T-helper 1 cell treated with Interleukin-12 subunit alpha and Interleukin-12 subunit beta and Interleukin-4 antibody, amounts not matched to agents 30 μg/mL and 1 μg/mL, for 36 hours (primary cell): ENCODE measurements at regions not wholly inside any gene's neighbourhood (a gene's known extent, or its start where the extent isn't known, plus 50 kb on each side); places are given as distances from the start of the nearest gene placed in this dataset.

Experiments
- H3K27ac Mint-ChIP-seq: one replicate; pipeline ENCODE4 v1.8.0; 2021; ENCODE audit warnings: mild to moderate bottlenecking, mixed read lengths
- H3K27me3 Mint-ChIP-seq: one replicate; pipeline ENCODE4 v1.8.0; 2021; ENCODE audit warnings: low read depth, mixed read lengths
- H3K36me3 Mint-ChIP-seq: one replicate; pipeline ENCODE4 v1.8.0; 2021; ENCODE audit warnings: low read depth, mixed read lengths
- H3K4me1 Mint-ChIP-seq: one replicate; pipeline ENCODE4 v1.8.0; 2021; ENCODE audit warnings: low read depth, mixed read lengths
- H3K4me3 Mint-ChIP-seq: one replicate; pipeline ENCODE4 v1.8.0; 2021; ENCODE audit warnings: mild to moderate bottlenecking, moderate library complexity, mixed read lengths
- H3K9me3 Mint-ChIP-seq: one replicate; pipeline ENCODE4 v1.8.0; 2021; ENCODE audit warnings: mixed read lengths

DNA sequence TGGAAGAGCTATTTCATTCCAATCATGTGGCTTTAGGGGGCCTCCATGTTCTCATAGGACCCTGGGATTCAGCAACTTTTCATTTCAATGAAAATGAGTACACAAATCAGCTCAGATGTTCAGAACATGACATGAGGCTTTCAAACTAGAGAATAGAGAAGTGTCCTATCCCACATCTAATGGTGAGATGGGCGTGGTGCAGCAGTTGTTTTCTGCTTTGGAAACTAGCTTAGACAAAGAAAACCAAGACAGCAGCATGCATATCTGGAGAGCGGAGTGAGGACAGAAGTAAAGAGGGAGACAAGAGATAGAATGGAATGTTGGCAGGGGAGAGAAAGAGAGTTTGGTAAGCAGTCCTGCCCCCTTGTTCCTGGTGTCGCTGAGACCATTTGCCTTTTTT lies 1009.1 kb upstream of the IGFBP7 start:
- Mint-ChIP-seq H3K27ac (no peak overlapping the region), H3K9me3 (peaks cover 7% of the 10 kb centered on the region), H3K36me3 (no peaks in the 10 kb centered on the region), H3K4me3 (no peak overlapping the region), H3K4me1 (no peaks in the 10 kb centered on the region), H3K27me3 (no peaks in the 10 kb centered on the region)

DNA sequence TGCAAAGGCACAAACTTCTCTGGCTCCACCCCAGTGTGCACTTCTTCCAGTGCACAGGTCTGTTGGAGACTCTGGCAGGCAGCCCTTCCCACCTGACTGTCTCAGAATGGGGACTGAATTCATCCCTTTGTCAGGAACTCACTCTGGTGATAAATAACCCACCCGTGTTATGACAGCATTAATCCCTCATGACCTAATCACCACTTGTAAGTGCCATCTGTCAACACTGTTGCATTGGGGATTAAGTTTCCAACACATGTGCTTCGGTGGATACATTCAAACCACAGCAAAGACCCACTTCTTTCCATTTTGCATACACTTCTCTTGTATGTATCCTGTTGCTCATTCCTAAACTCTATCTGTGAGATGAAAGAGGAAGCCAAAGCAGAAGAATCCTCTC lies 1002.9 kb upstream of the IGFBP7 start:
- Mint-ChIP-seq H3K27me3 (no peaks in the 10 kb centered on the region), H3K4me1 (no peaks in the 10 kb centered on the region), H3K9me3 (no peaks in the 10 kb centered on the region), H3K27ac (no peak overlapping the region), H3K4me3 (no peak overlapping the region), H3K36me3 (no peaks in the 10 kb centered on the region)

DNA sequence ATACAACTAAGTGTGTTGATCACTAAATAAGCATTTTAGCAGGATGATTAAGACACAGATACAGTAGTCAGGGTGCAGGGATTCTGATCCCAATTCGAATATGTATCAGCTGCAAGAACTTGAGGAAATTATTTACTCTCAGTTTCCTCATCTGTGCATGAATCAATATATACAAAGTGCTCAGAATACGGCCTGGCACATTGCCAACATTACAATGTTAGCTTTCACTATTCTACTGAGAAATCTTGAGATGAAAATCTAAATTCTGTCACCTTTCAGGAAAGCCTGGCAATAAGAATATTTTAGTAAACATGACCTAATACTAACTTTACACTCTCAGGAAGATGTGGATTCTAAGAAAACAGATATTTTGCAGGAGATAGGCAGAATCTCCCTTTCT lies 1001.6 kb upstream of the IGFBP7 start:
- no peaks in the 10 kb centered on the region for H3K36me3 Mint-ChIP-seq

DNA sequence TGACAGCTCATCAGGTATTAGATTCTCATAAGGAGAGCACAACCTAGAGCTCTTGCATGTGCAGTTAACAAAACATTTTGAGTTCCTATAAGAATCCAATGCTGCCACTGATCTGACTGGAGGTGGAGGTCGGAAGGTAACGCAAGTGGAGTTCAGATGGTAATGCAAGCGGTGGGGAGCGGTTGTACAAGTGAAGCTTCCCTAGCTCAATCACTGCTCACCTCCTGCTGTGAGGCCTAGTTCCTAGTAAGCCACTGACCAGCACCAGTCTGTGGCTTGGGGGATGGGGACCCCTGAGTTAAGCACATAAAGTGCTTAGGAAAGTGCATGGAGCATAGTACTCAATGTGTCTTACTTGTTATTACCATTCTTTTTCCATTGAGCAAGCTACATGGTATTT lies 983.2 kb upstream of the IGFBP7 start:
- Mint-ChIP-seq H3K27me3 (no peaks in the 10 kb centered on the region), H3K4me1 (no peaks in the 10 kb centered on the region), H3K9me3 (no peaks in the 10 kb centered on the region), H3K4me3 (no peak overlapping the region), H3K36me3 (no peaks in the 10 kb centered on the region), H3K27ac (no peak overlapping the region)

More for the DNA sequence above, 1001.6 kb upstream of the IGFBP7 start:
- no peak overlapping the region for H3K27ac Mint-ChIP-seq
- no peaks in the 10 kb centered on the region for H3K9me3 Mint-ChIP-seq
- no peaks in the 10 kb centered on the region for H3K27me3 Mint-ChIP-seq
- no peak overlapping the region for H3K4me3 Mint-ChIP-seq
- H3K4me1 Mint-ChIP-seq: no peaks in the 10 kb centered on the region

DNA sequence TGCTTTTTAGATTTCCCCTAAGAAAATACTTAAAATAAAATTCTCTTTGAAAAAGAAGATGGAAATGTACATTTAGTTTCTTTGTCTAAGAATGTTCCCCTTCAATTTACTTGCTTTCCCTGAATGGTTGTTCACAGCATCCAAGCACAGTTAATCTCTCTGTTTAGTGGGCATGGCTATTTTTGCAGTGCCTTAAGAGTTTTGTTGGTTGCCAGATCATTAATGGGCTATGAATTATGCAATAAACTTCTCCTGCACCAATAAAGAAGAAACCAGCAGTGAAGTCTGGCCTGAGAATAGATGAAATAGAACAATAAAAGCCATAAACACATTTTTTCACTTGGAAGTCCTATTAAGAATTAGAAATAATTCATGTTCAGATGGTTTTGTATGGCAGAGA lies 980.4 kb upstream of the IGFBP7 start:
- no peaks in the 10 kb centered on the region for H3K36me3 Mint-ChIP-seq
- H3K27ac Mint-ChIP-seq: no peak overlapping the region
- no peaks in the 10 kb centered on the region for H3K27me3 Mint-ChIP-seq
- H3K4me1 Mint-ChIP-seq: no peaks in the 10 kb centered on the region
- no peaks in the 10 kb centered on the region for H3K9me3 Mint-ChIP-seq
- H3K4me3 Mint-ChIP-seq: no peak overlapping the region

DNA sequence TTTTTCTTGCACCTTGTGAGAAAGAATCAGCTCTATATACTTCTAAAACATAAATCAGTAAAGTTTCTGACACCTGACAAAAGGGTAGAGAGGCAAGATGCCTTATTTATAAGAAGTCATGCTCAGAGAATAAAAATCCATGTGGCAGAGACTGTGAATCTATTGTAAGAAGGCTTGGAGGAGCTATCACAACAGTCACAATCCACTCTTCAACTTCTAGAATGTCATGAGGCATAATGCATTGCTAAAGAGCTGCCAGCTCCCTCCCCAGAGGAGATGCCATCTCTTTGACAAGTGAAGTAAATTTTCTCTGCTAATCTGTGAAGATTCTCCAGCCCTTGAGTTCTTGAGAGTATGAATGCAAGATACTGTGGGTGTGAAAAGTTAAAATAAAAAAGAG lies 971.2 kb upstream of the IGFBP7 start:
- Mint-ChIP-seq H3K9me3 (peaks cover 5% of the 10 kb centered on the region), H3K27ac (no peak overlapping the region), H3K4me1 (no peaks in the 10 kb centered on the region), H3K4me3 (no peak overlapping the region), H3K36me3 (no peaks in the 10 kb centered on the region), H3K27me3 (no peaks in the 10 kb centered on the region)

DNA sequence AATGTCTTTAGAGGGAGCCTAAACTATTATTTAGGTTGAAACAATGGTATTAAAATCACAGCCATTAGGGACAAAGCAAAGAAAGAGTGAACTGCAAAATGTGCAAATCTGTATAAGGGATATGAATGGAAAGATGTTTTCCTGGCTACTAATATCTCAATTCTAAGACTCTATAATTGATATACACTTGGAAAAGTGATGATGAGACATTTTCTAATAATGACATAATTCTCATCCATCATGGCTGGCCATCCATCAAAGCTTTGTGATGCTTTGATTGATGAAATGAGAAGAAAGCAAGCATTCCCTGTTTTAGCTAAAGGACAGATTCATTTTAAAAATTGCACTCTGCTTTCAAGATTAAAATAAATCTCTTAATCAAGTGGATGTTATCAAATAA lies 965.5 kb upstream of the IGFBP7 start:
- Mint-ChIP-seq H3K36me3 (no peaks in the 10 kb centered on the region), H3K4me3 (no peak overlapping the region), H3K4me1 (no peaks in the 10 kb centered on the region), H3K27ac (no peak overlapping the region), H3K9me3 (peaks cover 14% of the 10 kb centered on the region), H3K27me3 (no peaks in the 10 kb centered on the region)

DNA sequence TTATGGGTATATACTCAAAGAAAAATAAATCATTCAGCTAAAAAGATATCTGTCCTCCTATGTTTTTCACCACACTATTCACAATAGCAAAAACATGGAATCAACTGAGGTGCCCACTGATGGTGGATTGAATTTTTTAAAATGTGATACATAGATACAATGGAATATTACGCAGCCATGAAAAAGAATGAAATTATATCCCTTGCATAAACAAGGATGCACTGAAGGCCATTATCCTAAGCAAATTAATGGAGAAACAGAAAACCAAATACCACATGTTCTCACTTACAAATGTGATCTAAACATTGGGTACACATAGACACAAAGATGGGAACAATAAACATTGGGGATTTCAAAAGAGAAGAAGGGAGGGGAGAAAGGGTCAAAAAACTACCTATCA lies 964.2 kb upstream of the IGFBP7 start:
- H3K4me1 Mint-ChIP-seq: no peaks in the 10 kb centered on the region
- H3K36me3 Mint-ChIP-seq: no peaks in the 10 kb centered on the region
- no peak overlapping the region for H3K4me3 Mint-ChIP-seq
- H3K9me3 Mint-ChIP-seq: peaks cover 14% of the 10 kb centered on the region
- no peaks in the 10 kb centered on the region for H3K27me3 Mint-ChIP-seq
- H3K27ac Mint-ChIP-seq: no peak overlapping the region

DNA sequence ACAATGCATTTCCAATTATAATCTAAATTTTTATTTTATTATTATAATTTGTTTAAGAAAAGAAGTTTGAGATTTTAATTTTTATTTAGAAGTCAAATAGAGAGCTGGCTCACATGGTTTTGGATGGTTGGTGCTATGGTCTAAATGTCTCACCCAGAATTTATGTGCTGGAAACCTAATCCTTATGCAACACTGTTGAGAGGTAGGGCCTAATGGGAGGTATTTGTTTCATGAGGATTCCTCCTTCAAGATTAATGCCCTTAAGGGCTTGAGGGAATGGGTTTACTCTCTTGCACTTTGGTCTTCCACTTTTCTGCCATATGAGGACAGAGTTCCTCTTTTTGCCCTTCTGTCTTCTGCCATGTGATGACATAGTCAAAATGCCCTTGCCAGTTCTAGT lies 960.5 kb upstream of the IGFBP7 start:
- Mint-ChIP-seq H3K36me3 (no peaks in the 10 kb centered on the region), H3K4me3 (no peak overlapping the region), H3K27me3 (no peaks in the 10 kb centered on the region), H3K27ac (no peak overlapping the region), H3K9me3 (peaks cover 9% of the 10 kb centered on the region), H3K4me1 (no peaks in the 10 kb centered on the region)

DNA sequence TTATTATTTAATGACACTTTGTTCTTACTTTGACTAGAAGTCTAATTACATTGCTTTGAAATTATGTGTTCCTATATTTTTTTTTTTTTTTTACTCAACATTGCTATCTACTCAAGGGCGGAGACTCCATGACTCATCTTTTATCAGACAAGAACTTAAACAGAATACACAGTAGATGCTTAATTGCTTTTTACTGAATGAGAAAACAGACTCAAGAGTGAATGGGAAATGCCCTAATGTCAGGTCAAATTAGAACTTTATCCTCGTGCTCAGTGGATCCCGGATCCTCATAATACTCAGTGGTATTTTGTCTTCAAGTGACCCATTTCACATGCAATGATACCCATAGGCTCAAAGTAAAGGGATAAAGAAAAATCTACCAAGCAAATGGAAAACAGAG lies 954.5 kb upstream of the IGFBP7 start:
- no peaks in the 10 kb centered on the region for H3K27me3 Mint-ChIP-seq
- no peak overlapping the region for H3K27ac Mint-ChIP-seq
- no peaks in the 10 kb centered on the region for H3K4me1 Mint-ChIP-seq
- H3K36me3 Mint-ChIP-seq: no peaks in the 10 kb centered on the region
- peaks cover 6% of the 10 kb centered on the region for H3K9me3 Mint-ChIP-seq
- no peak overlapping the region for H3K4me3 Mint-ChIP-seq

DNA sequence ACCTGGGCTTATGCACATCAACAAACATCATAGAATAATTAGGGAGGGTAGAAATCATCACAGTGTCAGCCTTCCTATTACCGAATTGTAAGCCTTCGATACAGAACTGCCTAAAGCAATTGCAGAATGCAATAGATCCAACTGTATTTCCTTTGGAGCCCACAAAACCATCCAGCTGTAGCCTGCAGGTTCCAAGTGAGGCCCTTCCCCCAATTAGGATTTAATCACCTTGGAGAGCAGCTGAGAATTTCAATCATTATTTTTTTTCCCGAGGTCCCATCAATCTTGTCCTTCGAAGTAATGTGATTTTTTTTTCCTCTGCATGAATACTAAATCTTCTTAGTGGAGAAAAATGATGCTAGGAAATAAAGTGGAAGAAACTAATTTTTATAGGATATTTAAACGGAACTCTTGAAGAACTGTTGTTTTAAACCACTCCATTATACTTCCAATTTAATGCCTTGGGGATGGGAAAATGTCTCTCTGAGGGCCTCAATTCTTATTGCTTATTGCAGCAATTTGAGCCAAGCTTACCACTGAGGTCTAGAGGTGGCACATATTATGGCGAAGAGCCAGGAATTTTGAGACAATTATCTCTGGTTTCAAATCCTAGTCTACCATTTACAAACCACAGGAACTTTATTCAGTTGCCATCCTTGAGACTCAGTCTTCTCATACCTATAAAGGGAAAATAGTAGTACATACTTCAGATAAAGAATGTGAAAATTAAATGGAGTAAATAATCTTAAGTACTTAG lies 953.4 kb upstream of the IGFBP7 start:
- H3K27ac Mint-ChIP-seq: no peak overlapping the region
- H3K4me3 Mint-ChIP-seq: no peak overlapping the region
- peaks cover 11% of the 10 kb centered on the region for H3K9me3 Mint-ChIP-seq
- no peaks in the 10 kb centered on the region for H3K27me3 Mint-ChIP-seq
- no peaks in the 10 kb centered on the region for H3K4me1 Mint-ChIP-seq
- H3K36me3 Mint-ChIP-seq: no peaks in the 10 kb centered on the region

DNA sequence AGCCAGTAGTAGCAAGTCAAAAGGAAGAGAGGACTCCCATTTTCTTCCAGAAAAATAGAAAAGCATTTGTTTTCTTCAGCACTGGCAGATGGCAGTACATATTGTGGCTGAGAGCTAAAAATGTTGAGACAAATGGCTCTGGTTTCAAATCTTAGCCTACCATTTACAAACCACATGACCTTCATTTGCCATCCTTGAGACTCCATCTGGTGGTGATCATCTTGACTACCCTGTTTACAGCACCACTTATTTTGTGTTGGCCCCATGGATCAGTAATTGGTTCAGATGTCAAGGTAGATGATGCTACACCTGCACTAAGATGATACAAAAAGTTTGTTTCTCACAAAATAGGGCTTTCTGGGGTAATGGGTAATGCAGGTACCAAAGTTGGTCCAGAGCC lies 951.8 kb upstream of the IGFBP7 start:
- no peak overlapping the region for H3K27ac Mint-ChIP-seq
- H3K27me3 Mint-ChIP-seq: no peaks in the 10 kb centered on the region
- no peaks in the 10 kb centered on the region for H3K4me1 Mint-ChIP-seq
- no peaks in the 10 kb centered on the region for H3K36me3 Mint-ChIP-seq
- H3K9me3 Mint-ChIP-seq: peaks cover 11% of the 10 kb centered on the region
- no peak overlapping the region for H3K4me3 Mint-ChIP-seq

DNA sequence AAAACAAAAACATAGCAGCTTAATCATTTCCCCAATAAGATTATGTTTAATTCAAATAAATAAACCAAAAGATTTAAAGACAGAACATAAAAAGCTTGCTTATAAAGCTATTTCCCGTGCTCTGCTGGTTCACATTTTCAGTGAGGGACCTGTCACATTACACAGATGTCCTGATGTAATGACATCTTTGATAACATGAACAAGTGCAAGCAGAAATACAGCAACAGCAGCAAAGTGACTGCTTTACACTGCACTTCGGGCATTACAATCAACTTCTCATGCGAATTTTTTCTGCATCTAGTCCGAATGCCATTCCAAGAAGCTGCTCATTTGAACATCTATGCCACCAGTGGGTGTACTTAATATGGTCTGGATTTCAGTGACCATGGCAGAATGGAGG lies 940.3 kb upstream of the IGFBP7 start:
- H3K36me3 Mint-ChIP-seq: no peaks in the 10 kb centered on the region
- H3K27me3 Mint-ChIP-seq: no peaks in the 10 kb centered on the region
- no peak overlapping the region for H3K27ac Mint-ChIP-seq
- no peaks in the 10 kb centered on the region for H3K4me1 Mint-ChIP-seq
- H3K4me3 Mint-ChIP-seq: no peak overlapping the region
- peaks cover 5% of the 10 kb centered on the region for H3K9me3 Mint-ChIP-seq

DNA sequence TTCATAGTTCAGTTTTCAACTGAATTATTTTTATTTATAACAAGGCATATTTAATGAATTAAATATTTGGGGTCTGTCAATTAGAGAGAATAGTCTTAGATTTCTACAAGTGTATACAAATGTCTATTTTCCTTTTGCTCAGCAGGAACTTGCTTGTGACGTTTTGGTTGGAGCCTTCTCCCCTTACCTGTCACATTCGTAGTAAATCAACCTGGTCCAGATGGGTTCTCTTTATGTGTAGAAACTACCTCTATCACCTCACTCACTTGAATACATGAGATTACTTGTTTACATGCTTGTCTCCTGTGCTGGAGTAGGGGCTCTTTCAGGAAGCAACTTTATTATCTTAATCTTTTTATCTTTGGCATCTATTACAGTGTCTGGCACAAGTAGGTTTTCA lies 938.3 kb upstream of the IGFBP7 start:
- H3K9me3 Mint-ChIP-seq: peaks cover 14% of the 10 kb centered on the region
- no peaks in the 10 kb centered on the region for H3K36me3 Mint-ChIP-seq
- no peaks in the 10 kb centered on the region for H3K27me3 Mint-ChIP-seq
- H3K27ac Mint-ChIP-seq: no peak overlapping the region
- H3K4me3 Mint-ChIP-seq: no peak overlapping the region
- no peaks in the 10 kb centered on the region for H3K4me1 Mint-ChIP-seq

DNA sequence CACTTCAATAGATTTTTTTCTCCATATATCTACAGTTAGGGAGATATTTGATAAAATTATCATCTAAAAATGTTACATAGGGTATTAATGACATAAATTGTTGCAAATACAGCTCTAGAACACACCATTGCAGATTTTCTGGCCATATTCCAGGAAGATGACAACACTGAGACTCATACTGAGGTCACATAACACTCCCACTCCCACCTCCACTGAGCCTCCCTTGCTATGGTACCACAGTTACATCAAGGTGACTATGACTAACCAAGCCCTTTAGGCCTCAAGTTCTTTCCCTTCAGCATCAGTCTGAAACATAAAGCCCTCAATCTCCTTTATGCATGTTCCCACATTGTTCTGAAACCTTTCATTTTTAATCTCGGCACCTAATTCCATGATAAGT lies 932.0 kb upstream of the IGFBP7 start:
- H3K36me3 Mint-ChIP-seq: no peaks in the 10 kb centered on the region
- no peak overlapping the region for H3K4me3 Mint-ChIP-seq
- H3K9me3 Mint-ChIP-seq: peaks cover 39% of the 10 kb centered on the region
- no peaks in the 10 kb centered on the region for H3K27me3 Mint-ChIP-seq
- no peak overlapping the region for H3K27ac Mint-ChIP-seq
- no peaks in the 10 kb centered on the region for H3K4me1 Mint-ChIP-seq

DNA sequence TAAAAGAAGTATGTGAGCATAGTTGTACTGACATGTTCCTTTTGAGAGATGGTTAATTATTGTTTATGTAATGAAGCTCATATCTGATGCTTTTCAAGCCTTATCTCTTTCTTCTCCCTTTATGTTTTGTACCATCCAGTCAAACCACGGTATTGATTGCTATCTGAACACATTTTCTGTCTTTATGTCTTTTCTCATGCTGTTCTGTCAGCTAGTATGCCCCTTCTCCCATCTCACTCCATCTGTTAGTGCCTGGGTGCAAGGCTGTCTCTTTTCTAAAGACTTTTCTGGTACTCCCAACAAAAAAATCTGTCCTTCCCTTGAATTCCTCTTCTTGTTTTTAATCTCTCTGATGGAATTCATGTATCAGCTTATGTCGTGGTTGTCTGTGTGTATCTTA lies 883.8 kb upstream of the IGFBP7 start:
- no peaks in the 10 kb centered on the region for H3K4me1 Mint-ChIP-seq
- peaks cover 15% of the 10 kb centered on the region for H3K9me3 Mint-ChIP-seq
- H3K36me3 Mint-ChIP-seq: no peaks in the 10 kb centered on the region
- H3K4me3 Mint-ChIP-seq: no peak overlapping the region
- no peaks in the 10 kb centered on the region for H3K27me3 Mint-ChIP-seq
- H3K27ac Mint-ChIP-seq: no peak overlapping the region
